Germinal center (tissue), 1 donor: ENCODE measurements at regions not wholly inside any gene's neighbourhood (a gene's known extent, or its start where the extent isn't known, plus 50 kb on each side); places are given as distances from the start of the nearest gene placed in this dataset.

Source experiments
- DNase-seq: peaks from one replicate; pipeline ENCODE4 v3.0.0; 2012; ENCODE audit warnings: mixed read lengths, low spot score

- DNase-seq = no peak
These were observed 351.6 kb upstream of the ZMIZ1 start for GRCh38 chr10:78717200-78717599.

GRCh38 chr10:78718032-78718572, 350.7 kb upstream of the ZMIZ1 start:
- no peak for DNase-seq

GRCh38 chr10:78719276-78719675, 349.5 kb upstream of the ZMIZ1 start:
- DNase-seq = no peak

- no peak for DNase-seq
These were observed 348.7 kb upstream of the ZMIZ1 start for GRCh38 chr10:78720091-78720490.

GRCh38 chr10:78721231-78721630, 347.5 kb upstream of the ZMIZ1 start:
- no peak for DNase-seq

- no peak for DNase-seq
These were observed 343.9 kb upstream of the ZMIZ1 start for GRCh38 chr10:78724846-78725245.

- DNase-seq = no peak
These were observed 342.6 kb upstream of the ZMIZ1 start for GRCh38 chr10:78726171-78726570.

- no peak for DNase-seq
These were observed 341.5 kb upstream of the ZMIZ1 start for GRCh38 chr10:78727251-78727650.

GRCh38 chr10:78727728-78728127, 341.0 kb upstream of the ZMIZ1 start:
- no peak for DNase-seq

GRCh38 chr10:78728176-78728575, 340.6 kb upstream of the ZMIZ1 start:
- DNase-seq = no peak

- DNase-seq = no peak
These were observed 339.4 kb upstream of the ZMIZ1 start for GRCh38 chr10:78729366-78729765.

GRCh38 chr10:78729800-78730199, 339.0 kb upstream of the ZMIZ1 start:
- DNase-seq = no peak

- DNase-seq = no peak
These were observed 338.0 kb upstream of the ZMIZ1 start for GRCh38 chr10:78730754-78731153.

- DNase-seq = no peak
These were observed 337.1 kb upstream of the ZMIZ1 start for GRCh38 chr10:78731675-78732074.

GRCh38 chr10:78732381-78732780, 336.4 kb upstream of the ZMIZ1 start:
- DNase-seq = no peak

GRCh38 chr10:78736926-78737630, 331.7 kb upstream of the ZMIZ1 start:
- DNase-seq = no peak

- no peak for DNase-seq
These were observed 330.6 kb upstream of the ZMIZ1 start for GRCh38 chr10:78737883-78738856.

GRCh38 chr10:78738861-78739260, 329.9 kb upstream of the ZMIZ1 start:
- no peak for DNase-seq

- no peak for DNase-seq
These were observed 329.2 kb upstream of the ZMIZ1 start for GRCh38 chr10:78739444-78740053.

GRCh38 chr10:78740976-78741915, 327.5 kb upstream of the ZMIZ1 start:
- no peak for DNase-seq

- DNase-seq = no peak
These were observed 326.4 kb upstream of the ZMIZ1 start for GRCh38 chr10:78742406-78742729.
